Osteoblast (primary cell): ENCODE measurements at regions not wholly inside any gene's neighbourhood (a gene's known extent, or its start where the extent isn't known, plus 50 kb on each side); places are given as distances from the start of the nearest gene placed in this dataset.

Experiments used
- DNase-seq: peaks from one replicate; pipeline ENCODE4 v3.0.0; 2011; ENCODE audit warnings: low spot score, mixed read lengths; ENCODE audit not compliant: insufficient read length; ENCODE audit errors: missing footprints
- H2AFZ ChIP-seq: 2 replicates; pipeline ENCODE4 v1.6.0; 2011; ENCODE audit warnings: mild to moderate bottlenecking, low read length
- H3K27ac ChIP-seq: 2 replicates; pipeline ENCODE4 v1.5.1; 2011; ENCODE audit warnings: mild to moderate bottlenecking, low read depth, low read length, moderate library complexity
- H3K27me3 ChIP-seq: 2 replicates; pipeline ENCODE4 v1.6.0; 2012; ENCODE audit warnings: mild to moderate bottlenecking, control low read depth, inconsistent platforms, low read length, moderate library complexity; ENCODE audit not compliant: insufficient read depth
- H3K36me3 ChIP-seq: 2 replicates; pipeline ENCODE4 v1.5.1; 2011; ENCODE audit warnings: mild to moderate bottlenecking, low read length, control low read depth, moderate library complexity; ENCODE audit not compliant: insufficient read depth
- H3K4me1 ChIP-seq: 2 replicates; pipeline ENCODE4 v1.5.1; 2011; ENCODE audit warnings: mild to moderate bottlenecking, low read length, control low read depth, moderate library complexity; ENCODE audit not compliant: insufficient read depth
- H3K4me2 ChIP-seq: 2 replicates; pipeline ENCODE4 v1.6.0; 2011; ENCODE audit warnings: mild to moderate bottlenecking, low read length; ENCODE audit not compliant: insufficient read depth
- H3K4me3 ChIP-seq: fragments of 200-600 bp; sonication (generic); 3 replicates; pipeline ENCODE4 v1.5.1; 2012; ENCODE audit warnings: mild to moderate bottlenecking, low read length, inconsistent platforms; ENCODE audit not compliant: insufficient read depth
- H3K79me2 ChIP-seq: 2 replicates; pipeline ENCODE4 v1.6.0; 2012; ENCODE audit warnings: mild to moderate bottlenecking, low read length, control low read depth, inconsistent platforms; ENCODE audit not compliant: insufficient read depth
- H3K9me3 ChIP-seq: 2 replicates; pipeline ENCODE4 v1.5.1; 2011; ENCODE audit warnings: low read depth, low read length, control low read depth
- H4K20me1 ChIP-seq: 2 replicates; pipeline ENCODE4 v1.6.0; 2012; ENCODE audit warnings: mild to moderate bottlenecking, low read length, control low read depth; ENCODE audit not compliant: insufficient read depth
- TF ChIP-seq, protein P1 (sequence below): IDR thresholded peaks from 2 replicates; pipeline ENCODE4 v1.5.1; 2011; ENCODE audit warnings: mild to moderate bottlenecking, low read depth, low read length, moderate library complexity; ENCODE audit errors: extremely low read depth

- H4K20me1 ChIP-seq: no peaks in the 10 kb centered on the region
- no peaks in the 10 kb centered on the region for H3K27me3 ChIP-seq
- no peaks in the 10 kb centered on the region for H3K9me3 ChIP-seq
- H2AFZ ChIP-seq: no peak overlapping the region
- no peak for DNase-seq
- H3K4me2 ChIP-seq: no peak overlapping the region
- no peaks in the 10 kb centered on the region for H3K4me1 ChIP-seq
- H3K79me2 ChIP-seq: no peaks in the 10 kb centered on the region
- no peaks in the 10 kb centered on the region for H3K36me3 ChIP-seq
- TF ChIP-seq, protein P1, sequence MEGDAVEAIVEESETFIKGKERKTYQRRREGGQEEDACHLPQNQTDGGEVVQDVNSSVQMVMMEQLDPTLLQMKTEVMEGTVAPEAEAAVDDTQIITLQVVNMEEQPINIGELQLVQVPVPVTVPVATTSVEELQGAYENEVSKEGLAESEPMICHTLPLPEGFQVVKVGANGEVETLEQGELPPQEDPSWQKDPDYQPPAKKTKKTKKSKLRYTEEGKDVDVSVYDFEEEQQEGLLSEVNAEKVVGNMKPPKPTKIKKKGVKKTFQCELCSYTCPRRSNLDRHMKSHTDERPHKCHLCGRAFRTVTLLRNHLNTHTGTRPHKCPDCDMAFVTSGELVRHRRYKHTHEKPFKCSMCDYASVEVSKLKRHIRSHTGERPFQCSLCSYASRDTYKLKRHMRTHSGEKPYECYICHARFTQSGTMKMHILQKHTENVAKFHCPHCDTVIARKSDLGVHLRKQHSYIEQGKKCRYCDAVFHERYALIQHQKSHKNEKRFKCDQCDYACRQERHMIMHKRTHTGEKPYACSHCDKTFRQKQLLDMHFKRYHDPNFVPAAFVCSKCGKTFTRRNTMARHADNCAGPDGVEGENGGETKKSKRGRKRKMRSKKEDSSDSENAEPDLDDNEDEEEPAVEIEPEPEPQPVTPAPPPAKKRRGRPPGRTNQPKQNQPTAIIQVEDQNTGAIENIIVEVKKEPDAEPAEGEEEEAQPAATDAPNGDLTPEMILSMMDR: no peak
- H3K4me3 ChIP-seq: no peak overlapping the region
- no peak overlapping the region for H3K27ac ChIP-seq
Observed at GRCh38 chr4:57591073-57591472, 480.9 kb upstream of the IGFBP7 start.

DNA sequence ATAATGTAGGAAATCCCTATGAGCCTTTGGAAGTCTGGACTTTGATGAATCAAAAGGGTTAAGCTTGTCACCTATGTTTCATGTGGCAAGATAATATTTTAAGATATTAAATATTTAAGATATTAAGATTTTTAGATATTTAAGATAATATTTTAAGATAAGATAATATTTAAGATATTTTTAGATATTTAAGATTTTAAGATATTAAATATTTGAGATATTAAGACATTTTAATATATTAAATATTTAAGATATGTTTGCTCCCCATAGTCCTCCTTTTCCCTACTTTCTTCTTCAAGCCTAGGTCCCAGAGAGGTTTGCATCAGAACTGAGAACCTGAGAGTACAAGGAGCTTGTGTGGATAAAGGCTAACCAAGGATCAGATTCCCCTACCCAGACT lies 478.4 kb upstream of the IGFBP7 start:
- TF ChIP-seq, protein P1: no peak
- Histone ChIP-seq H3K4me2 (no peak overlapping the region), H4K20me1 (no peaks in the 10 kb centered on the region), H3K79me2 (no peaks in the 10 kb centered on the region), H2AFZ (no peak overlapping the region), H3K4me3 (no peak overlapping the region), H3K4me1 (no peaks in the 10 kb centered on the region), H3K27me3 (no peaks in the 10 kb centered on the region), H3K36me3 (no peaks in the 10 kb centered on the region), H3K27ac (no peak overlapping the region), H3K9me3 (no peaks in the 10 kb centered on the region)
- DNase-seq: no peak

DNA sequence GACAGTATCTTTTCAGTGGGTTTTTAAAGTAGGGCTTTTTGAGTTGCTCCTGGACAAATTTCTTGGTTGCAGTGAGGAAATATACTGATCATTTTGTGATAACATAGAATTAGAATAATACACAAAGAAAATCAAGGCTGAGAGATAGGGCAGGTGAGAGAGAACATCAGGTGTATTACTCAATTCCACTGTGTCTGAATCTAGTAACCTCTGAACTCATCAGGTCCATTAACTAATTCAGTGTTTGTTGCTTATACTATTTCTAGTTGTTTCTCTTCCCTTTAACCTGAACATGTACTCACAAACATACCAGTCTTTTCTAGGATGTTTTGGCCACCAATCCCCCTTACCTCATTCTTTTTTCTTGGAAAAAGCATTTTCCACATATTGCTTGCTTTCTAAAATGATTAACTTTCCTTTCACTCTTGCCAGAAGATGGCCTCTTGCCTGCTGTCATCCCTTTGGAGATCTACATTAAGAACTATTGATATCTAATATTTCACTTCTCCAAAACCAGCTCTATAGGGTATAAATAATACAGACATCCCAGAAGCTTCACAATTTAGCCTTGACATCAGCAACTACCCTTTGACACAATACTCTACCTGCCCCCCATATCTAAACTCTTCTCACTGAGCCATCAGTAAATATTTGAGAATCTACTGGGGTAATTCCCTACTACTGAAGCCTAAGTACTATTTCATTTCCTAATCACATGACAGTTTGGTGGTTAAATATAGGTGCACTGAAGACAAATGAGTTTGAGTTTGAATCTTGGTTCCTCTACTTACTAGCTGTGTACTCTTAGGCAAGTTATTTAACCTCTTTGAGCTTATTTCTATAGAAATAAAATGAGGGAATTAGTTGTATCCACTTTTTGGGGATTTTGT lies 470.8 kb upstream of the IGFBP7 start:
- H3K9me3 ChIP-seq: no peaks in the 10 kb centered on the region
- DNase-seq: no peak
- H3K4me1 ChIP-seq: no peaks in the 10 kb centered on the region
- no peak overlapping the region for H3K4me2 ChIP-seq
- TF ChIP-seq, protein P1: no peak
- H3K79me2 ChIP-seq: no peaks in the 10 kb centered on the region
- no peak overlapping the region for H2AFZ ChIP-seq
- H4K20me1 ChIP-seq: no peaks in the 10 kb centered on the region
- H3K27ac ChIP-seq: no peak overlapping the region
- no peaks in the 10 kb centered on the region for H3K27me3 ChIP-seq
- H3K36me3 ChIP-seq: no peaks in the 10 kb centered on the region
- H3K4me3 ChIP-seq: no peak overlapping the region

DNA sequence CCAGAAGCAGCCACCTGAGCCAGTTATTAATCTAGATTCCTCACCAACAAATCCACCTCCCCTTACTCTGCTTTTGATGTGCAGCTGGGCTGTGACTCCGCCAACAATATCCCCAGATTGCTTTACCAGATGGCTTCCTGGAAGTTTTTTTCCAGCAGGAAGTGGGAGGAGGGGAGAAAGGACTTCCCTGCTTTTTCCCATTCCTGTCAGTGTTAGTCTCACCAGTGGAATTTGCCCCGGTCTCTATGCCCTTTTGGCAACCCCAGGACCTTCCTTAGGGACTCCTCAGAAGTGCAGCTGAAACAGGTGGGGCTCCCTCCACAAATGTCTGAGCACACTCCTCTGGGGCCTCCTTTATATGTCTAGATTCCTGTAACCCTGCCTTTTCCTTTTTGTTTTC lies 465.2 kb upstream of the IGFBP7 start:
- no peak for DNase-seq
- H3K27me3 ChIP-seq: no peaks in the 10 kb centered on the region
- no peak overlapping the region for H2AFZ ChIP-seq
- H3K4me1 ChIP-seq: no peaks in the 10 kb centered on the region
- H3K27ac ChIP-seq: no peak overlapping the region
- no peaks in the 10 kb centered on the region for H3K79me2 ChIP-seq
- no peaks in the 10 kb centered on the region for H3K9me3 ChIP-seq
- H3K4me2 ChIP-seq: no peak overlapping the region
- H4K20me1 ChIP-seq: no peaks in the 10 kb centered on the region
- no peak overlapping the region for H3K4me3 ChIP-seq
- no peaks in the 10 kb centered on the region for H3K36me3 ChIP-seq
- TF ChIP-seq, protein P1: no peak
